Tibial nerve (tissue), 4 donors: ENCODE measurements at regions not wholly inside any gene's neighbourhood (a gene's known extent, or its start where the extent isn't known, plus 50 kb on each side); places are given as distances from the start of the nearest gene placed in this dataset.

ENCODE experiments used
- CTCF ChIP-seq, 5 experiments: fragments of 200-600 bp in 3 of 5; fragments of 450-650 bp in 2 of 5; sonication (generic) in 3 of 5; IDR thresholded peaks; one replicate each; pipeline ENCODE4 v1.5.1; 2016 to 2019; ENCODE audit warnings: antibody characterized with exemption in 5 of 5, mild to moderate bottlenecking in 3 of 5, moderate library complexity in 2 of 5
- EP300 ChIP-seq, 2 donors: sonication (generic); formaldehyde crosslinking; IDR thresholded peaks; one replicate each; pipeline ENCODE4 v1.6.1; 2017; ENCODE audit warnings: antibody characterized with exemption in 2 of 2, mild to moderate bottlenecking in 1 of 2
- POLR2A ChIP-seq, 2 donors: fragments of 450-650 bp; IDR thresholded peaks; one replicate each; pipeline ENCODE4 v1.6.1; 2017; ENCODE audit warnings: antibody characterized with exemption in 2 of 2, mild to moderate bottlenecking in 2 of 2, moderate library complexity in 2 of 2

GRCh38 chr4:173626277-173626676 lies 96.2 kb upstream of the HAND2 start:
- TF ChIP-seq CTCF (IDR thresholded peaks at IDR 0.05) (no peak), EP300 (IDR thresholded peaks at IDR 0.05) (no peak), POLR2A (IDR thresholded peaks at IDR 0.05) (no peak)
